ENCODE measurements at regions not wholly inside any gene's neighbourhood (a gene's known extent, or its start where the extent isn't known, plus 50 kb on each side); places are given as distances from the start of the nearest gene placed in this dataset.

DNA sequence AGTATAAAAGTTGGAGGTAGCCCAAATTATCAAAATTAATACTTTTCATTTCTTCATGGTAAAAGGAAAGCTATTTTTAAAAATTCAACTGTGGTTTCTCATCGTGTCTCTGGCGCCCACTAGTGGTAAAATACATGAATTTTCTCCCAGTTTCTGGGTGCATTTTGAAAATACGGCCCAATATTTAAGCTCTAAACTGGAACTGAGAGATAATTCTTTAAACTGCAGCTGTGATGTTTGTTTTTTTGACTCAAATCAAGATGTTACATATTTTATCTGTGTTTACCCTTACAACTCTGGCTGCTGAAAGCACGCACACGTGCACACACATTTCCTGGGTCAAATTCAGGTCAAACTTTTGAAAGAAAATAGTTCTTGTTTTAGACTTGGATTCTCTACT is 123.9 kb upstream of the ACSL4 start:
- no peak for ATAC-seq (ENCODE audit: low read depth)

DNA sequence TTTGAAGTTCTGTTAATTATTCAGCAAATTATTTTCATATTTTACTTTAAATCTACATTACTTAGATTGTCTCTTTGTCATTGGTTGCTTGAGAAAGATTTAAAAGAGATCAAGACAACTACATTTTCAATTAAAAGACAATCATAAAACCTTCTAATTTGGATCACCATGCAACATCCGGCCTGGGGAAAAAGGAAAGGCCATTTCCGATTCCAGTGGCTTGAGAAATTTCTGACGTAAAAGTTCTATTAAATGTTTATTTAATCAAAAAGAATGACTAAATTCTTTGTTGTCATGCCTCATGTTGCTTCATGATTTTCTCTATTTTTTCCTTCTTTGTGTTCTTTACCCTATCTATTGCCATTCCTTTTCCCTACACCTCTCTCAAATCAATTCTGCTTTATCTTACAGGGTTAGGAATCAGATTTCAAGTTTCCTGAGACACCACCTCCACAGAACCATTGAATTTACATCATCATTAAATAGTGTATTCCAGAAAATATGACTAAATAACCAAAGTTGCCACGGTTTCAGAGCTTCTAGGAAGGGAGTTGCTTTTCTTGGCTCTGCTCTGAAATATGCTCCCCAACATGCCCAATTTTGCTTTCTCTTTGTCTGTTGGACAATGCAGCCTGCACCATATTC is 124.6 kb upstream of the ACSL4 start:
- no peaks in the 10 kb centered on the region for H3K27me3 ChIP-seq (ENCODE audit: insufficient read depth, poor library complexity, severe bottlenecking)
- no peaks in the 10 kb centered on the region for H3K36me3 ChIP-seq (ENCODE audit: low read depth)
- peaks cover 12% of the 10 kb centered on the region for H3K4me1 ChIP-seq (ENCODE audit: insufficient read depth, poor library complexity, severe bottlenecking)
- TF ChIP-seq, protein P1, sequence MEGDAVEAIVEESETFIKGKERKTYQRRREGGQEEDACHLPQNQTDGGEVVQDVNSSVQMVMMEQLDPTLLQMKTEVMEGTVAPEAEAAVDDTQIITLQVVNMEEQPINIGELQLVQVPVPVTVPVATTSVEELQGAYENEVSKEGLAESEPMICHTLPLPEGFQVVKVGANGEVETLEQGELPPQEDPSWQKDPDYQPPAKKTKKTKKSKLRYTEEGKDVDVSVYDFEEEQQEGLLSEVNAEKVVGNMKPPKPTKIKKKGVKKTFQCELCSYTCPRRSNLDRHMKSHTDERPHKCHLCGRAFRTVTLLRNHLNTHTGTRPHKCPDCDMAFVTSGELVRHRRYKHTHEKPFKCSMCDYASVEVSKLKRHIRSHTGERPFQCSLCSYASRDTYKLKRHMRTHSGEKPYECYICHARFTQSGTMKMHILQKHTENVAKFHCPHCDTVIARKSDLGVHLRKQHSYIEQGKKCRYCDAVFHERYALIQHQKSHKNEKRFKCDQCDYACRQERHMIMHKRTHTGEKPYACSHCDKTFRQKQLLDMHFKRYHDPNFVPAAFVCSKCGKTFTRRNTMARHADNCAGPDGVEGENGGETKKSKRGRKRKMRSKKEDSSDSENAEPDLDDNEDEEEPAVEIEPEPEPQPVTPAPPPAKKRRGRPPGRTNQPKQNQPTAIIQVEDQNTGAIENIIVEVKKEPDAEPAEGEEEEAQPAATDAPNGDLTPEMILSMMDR (IDR thresholded peaks at IDR 0.05; ENCODE audit: poor library complexity, severe bottlenecking) = no peak
- 0 out of 3 replicates have a peak, but pooled peaks have one; percentile 14 for ATAC-seq (ENCODE audit: low read depth)
- no peak for DNase-seq (ENCODE audit: low spot score)
- H3K9me3 ChIP-seq (ENCODE audit: severe bottlenecking) = no peaks in the 10 kb centered on the region
- peak overlapping the region; percentile 8 for H3K27ac ChIP-seq (ENCODE audit: poor library complexity, severe bottlenecking)
- no peak overlapping the region for H3K4me3 ChIP-seq (ENCODE audit: severe bottlenecking)

More for the DNA sequence above, 123.9 kb upstream of the ACSL4 start:
- DNase-seq (ENCODE audit: low spot score) = no peak
- H3K27me3 ChIP-seq (ENCODE audit: insufficient read depth, poor library complexity, severe bottlenecking) = no peaks in the 10 kb centered on the region
- peaks cover 12% of the 10 kb centered on the region for H3K4me1 ChIP-seq (ENCODE audit: insufficient read depth, poor library complexity, severe bottlenecking)
- no peaks in the 10 kb centered on the region for H3K9me3 ChIP-seq (ENCODE audit: severe bottlenecking)
- H3K27ac ChIP-seq (ENCODE audit: poor library complexity, severe bottlenecking) = peak overlapping the region; percentile 8
- no peaks in the 10 kb centered on the region for H3K36me3 ChIP-seq (ENCODE audit: low read depth)
- H3K4me3 ChIP-seq (ENCODE audit: severe bottlenecking) = no peak overlapping the region
- TF ChIP-seq, protein P1 (IDR thresholded peaks at IDR 0.05; ENCODE audit: poor library complexity, severe bottlenecking) = peak; percentile 81

DNA sequence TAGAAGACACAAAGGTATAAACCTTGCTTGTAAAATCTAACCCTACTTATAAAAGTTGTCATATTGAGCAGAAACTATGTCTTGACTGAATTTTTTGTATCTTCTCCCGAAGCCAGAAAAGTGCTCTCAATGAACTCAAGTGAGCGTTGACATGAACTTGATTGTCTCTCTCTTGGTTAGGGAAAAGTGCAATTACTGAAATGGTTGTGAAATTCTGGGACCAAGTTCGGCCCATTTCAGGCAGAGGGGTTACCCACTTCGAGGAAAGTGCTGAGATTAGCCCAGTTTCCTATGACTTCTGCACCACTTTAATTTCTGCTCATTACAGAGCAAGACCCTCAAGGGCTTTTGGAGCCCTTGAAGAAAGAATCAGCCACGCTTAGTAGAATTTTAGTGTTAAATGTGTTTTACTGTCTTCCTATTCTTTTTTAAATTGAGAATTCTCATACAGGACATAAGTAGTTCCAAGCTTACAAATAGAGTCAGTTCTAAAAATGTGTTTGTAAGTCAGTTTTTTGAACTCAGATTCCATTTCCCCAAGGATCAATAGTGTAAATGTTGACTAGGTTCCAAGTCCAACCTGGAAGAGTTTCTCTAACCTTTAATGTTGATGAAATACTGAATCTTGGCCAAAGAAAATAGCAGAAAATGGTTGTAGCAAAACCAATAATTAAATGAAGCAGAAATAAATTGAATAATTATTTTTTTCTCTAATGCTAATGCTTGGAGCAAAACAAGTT is 125.7 kb upstream of the ACSL4 start:
- Histone ChIP-seq H3K4me3 (ENCODE audit: severe bottlenecking) (no peak overlapping the region), H3K36me3 (ENCODE audit: low read depth) (no peaks in the 10 kb centered on the region), H3K9me3 (ENCODE audit: severe bottlenecking) (no peaks in the 10 kb centered on the region), H3K4me1 (ENCODE audit: insufficient read depth, poor library complexity, severe bottlenecking) (peaks cover 12% of the 10 kb centered on the region), H3K27me3 (ENCODE audit: insufficient read depth, poor library complexity, severe bottlenecking) (no peaks in the 10 kb centered on the region), H3K27ac (ENCODE audit: poor library complexity, severe bottlenecking) (no peak overlapping the region)
- ATAC-seq (ENCODE audit: low read depth) = no peak
- TF ChIP-seq, protein P1 (IDR thresholded peaks at IDR 0.05; ENCODE audit: poor library complexity, severe bottlenecking) = no peak
- no peak for DNase-seq (ENCODE audit: low spot score)

DNA sequence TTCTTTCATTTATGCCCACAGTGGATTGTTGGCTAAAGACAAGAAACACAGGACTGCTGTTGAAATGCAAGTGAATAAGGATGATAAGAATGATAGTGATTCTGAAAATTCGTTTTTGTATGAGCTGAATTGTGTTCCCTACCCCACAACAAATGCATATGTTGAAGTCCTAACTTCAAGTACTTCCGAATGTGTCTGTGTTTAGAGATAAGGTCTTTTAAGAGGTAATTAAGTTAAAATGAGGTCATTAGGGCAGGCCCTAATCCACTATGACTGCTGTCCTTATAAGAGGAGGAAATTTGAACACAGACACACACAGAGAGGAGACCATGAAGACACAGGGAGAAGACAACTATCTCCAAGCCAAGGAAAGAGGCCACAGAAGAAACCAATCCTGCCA is 126.6 kb upstream of the ACSL4 start:
- Histone ChIP-seq H3K4me3 (ENCODE audit: severe bottlenecking) (no peak overlapping the region), H3K27ac (ENCODE audit: poor library complexity, severe bottlenecking) (no peak overlapping the region), H3K36me3 (ENCODE audit: low read depth) (no peaks in the 10 kb centered on the region), H3K9me3 (ENCODE audit: severe bottlenecking) (no peaks in the 10 kb centered on the region), H3K4me1 (ENCODE audit: insufficient read depth, poor library complexity, severe bottlenecking) (peaks cover 12% of the 10 kb centered on the region), H3K27me3 (ENCODE audit: insufficient read depth, poor library complexity, severe bottlenecking) (no peaks in the 10 kb centered on the region)
- no peak for ATAC-seq (ENCODE audit: low read depth)
- TF ChIP-seq, protein P1 (IDR thresholded peaks at IDR 0.05; ENCODE audit: poor library complexity, severe bottlenecking) = no peak
- DNase-seq (ENCODE audit: low spot score) = no peak

DNA sequence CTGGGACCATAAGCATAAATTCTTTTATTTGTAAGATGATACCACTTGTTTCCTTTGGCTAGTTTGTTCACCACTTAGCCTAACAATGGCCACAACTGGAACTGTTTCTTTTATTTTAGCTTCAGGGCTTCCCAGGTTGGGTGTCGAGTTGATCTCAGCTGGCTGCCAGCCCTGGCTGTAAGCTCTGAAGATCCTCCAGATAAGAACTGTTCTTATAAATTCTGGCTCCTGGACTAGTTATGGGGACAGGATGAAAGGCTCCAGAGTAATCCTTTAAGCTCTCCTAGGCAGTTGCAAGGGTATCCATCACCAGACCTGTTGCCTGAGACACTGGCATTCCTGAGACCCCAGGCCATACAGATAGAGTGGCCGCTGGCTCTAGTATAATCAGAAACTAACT is 129.4 kb upstream of the ACSL4 start:
- Histone ChIP-seq H3K27me3 (ENCODE audit: insufficient read depth, poor library complexity, severe bottlenecking) (no peaks in the 10 kb centered on the region), H3K27ac (ENCODE audit: poor library complexity, severe bottlenecking) (no peak overlapping the region), H3K9me3 (ENCODE audit: severe bottlenecking) (no peaks in the 10 kb centered on the region), H3K4me1 (ENCODE audit: insufficient read depth, poor library complexity, severe bottlenecking) (peaks cover 6% of the 10 kb centered on the region), H3K4me3 (ENCODE audit: severe bottlenecking) (no peak overlapping the region), H3K36me3 (ENCODE audit: low read depth) (no peaks in the 10 kb centered on the region)
- TF ChIP-seq, protein P1 (IDR thresholded peaks at IDR 0.05; ENCODE audit: poor library complexity, severe bottlenecking) = no peak
- ATAC-seq (ENCODE audit: low read depth) = 0 out of 3 replicates have a peak, but pooled peaks have one; percentile 38
- DNase-seq (ENCODE audit: low spot score) = no peak
